ENCODE measurements at regions not wholly inside any gene's neighbourhood (a gene's known extent, or its start where the extent isn't known, plus 50 kb on each side); places are given as distances from the start of the nearest gene placed in this dataset.

GRCh38 chr13:107450431-107450830 is 764.9 kb downstream of the LIG4 start:
- FAIRE-seq (no peak), DNase-seq (ENCODE audit: insufficient read length, low spot score) (no peak)

GRCh38 chr13:107447591-107447990 is 767.7 kb downstream of the LIG4 start:
- DNase-seq (ENCODE audit: insufficient read length, low spot score), result no peak

GRCh38 chr13:107441279-107441678 is 774.1 kb downstream of the LIG4 start:
- DNase-seq (ENCODE audit: insufficient read length, low spot score) (peak; percentile 14), FAIRE-seq (no peak)

More at GRCh38 chr13:107447591-107447990, 767.7 kb downstream of the LIG4 start:
- FAIRE-seq, result no peak

GRCh38 chr13:107438251-107438650 is 777.1 kb downstream of the LIG4 start:
- DNase-seq (ENCODE audit: insufficient read length, low spot score) (no peak), FAIRE-seq (no peak)

- FAIRE-seq (no peak), DNase-seq (ENCODE audit: insufficient read length, low spot score) (no peak)
These were observed 781.0 kb downstream of the LIG4 start for GRCh38 chr13:107434347-107434746.

- no peak for FAIRE-seq
- DNase-seq (ENCODE audit: insufficient read length, low spot score), result no peak
These were observed 787.8 kb downstream of the LIG4 start for GRCh38 chr13:107427536-107427935.

- FAIRE-seq, result no peak
- DNase-seq (ENCODE audit: insufficient read length, low spot score), result no peak
These were observed 792.9 kb downstream of the LIG4 start for GRCh38 chr13:107422421-107422820.

- no peak for FAIRE-seq
- DNase-seq (ENCODE audit: insufficient read length, low spot score), result no peak
These were observed 793.4 kb downstream of the LIG4 start for GRCh38 chr13:107421951-107422350.

GRCh38 chr13:107421028-107421427 is 794.3 kb downstream of the LIG4 start:
- DNase-seq (ENCODE audit: insufficient read length, low spot score) (no peak), FAIRE-seq (no peak)

- FAIRE-seq (no peak), DNase-seq (ENCODE audit: insufficient read length, low spot score) (no peak)
These were observed 802.3 kb downstream of the LIG4 start for GRCh38 chr13:107413005-107413404.

- FAIRE-seq (no peak), DNase-seq (ENCODE audit: insufficient read length, low spot score) (no peak)
These were observed 808.3 kb downstream of the LIG4 start for GRCh38 chr13:107407074-107407473.

- DNase-seq (ENCODE audit: insufficient read length, low spot score) (no peak), FAIRE-seq (no peak)
These were observed 819.2 kb downstream of the LIG4 start for GRCh38 chr13:107395927-107396662.

GRCh38 chr13:107392205-107392604 is 823.1 kb downstream of the LIG4 start:
- DNase-seq (ENCODE audit: insufficient read length, low spot score), result no peak
- FAIRE-seq, result no peak

GRCh38 chr13:107387525-107387924 is 819.6 kb upstream of the ARGLU1 start:
- FAIRE-seq, result no peak
- DNase-seq (ENCODE audit: insufficient read length, low spot score), result no peak

- no peak for DNase-seq (ENCODE audit: insufficient read length, low spot score)
- FAIRE-seq, result no peak
These were observed 811.6 kb upstream of the ARGLU1 start for GRCh38 chr13:107379407-107380155.

- no peak for FAIRE-seq
- no peak for DNase-seq (ENCODE audit: insufficient read length, low spot score)
These were observed 808.6 kb upstream of the ARGLU1 start for GRCh38 chr13:107376341-107377125.

GRCh38 chr13:107375701-107376340 is 807.9 kb upstream of the ARGLU1 start:
- DNase-seq (ENCODE audit: insufficient read length, low spot score), result no peak
- no peak for FAIRE-seq

- FAIRE-seq (no peak), DNase-seq (ENCODE audit: insufficient read length, low spot score) (no peak)
These were observed 806.1 kb upstream of the ARGLU1 start for GRCh38 chr13:107374038-107374437.

GRCh38 chr13:107373551-107373950 is 805.6 kb upstream of the ARGLU1 start:
- FAIRE-seq (no peak), DNase-seq (ENCODE audit: insufficient read length, low spot score) (peak; percentile 20)

- no peak for FAIRE-seq
- no peak for DNase-seq (ENCODE audit: insufficient read length, low spot score)
These were observed 802.3 kb upstream of the ARGLU1 start for GRCh38 chr13:107370015-107370785.
